Neural cell (in vitro differentiated cells): ENCODE measurements at regions not wholly inside any gene's neighbourhood (a gene's known extent, or its start where the extent isn't known, plus 50 kb on each side); places are given as distances from the start of the nearest gene placed in this dataset.

ENCODE experiments used
- H2AFZ ChIP-seq: fragments of 200-600, 300-800 bp; sonication (generic), shearing (Covaris generic); 2 replicates; pipeline ENCODE4 v1.6.0; 2014; ENCODE audit warnings: low read depth, mild to moderate bottlenecking, antibody characterized with exemption, low read length, moderate library complexity
- H3F3A ChIP-seq: fragments of 200-600 bp; shearing (Covaris generic); 2 replicates; pipeline ENCODE4 v1.6.1; 2016; ENCODE audit warnings: mild to moderate bottlenecking, moderate library complexity, mixed read lengths, antibody characterized with exemption, low read length; ENCODE audit not compliant: insufficient read depth, poor library complexity, severe bottlenecking
- H3K27ac ChIP-seq: fragments of 200-600, 300-800 bp; sonication (generic), shearing (Covaris generic); 2 replicates; pipeline ENCODE4 v1.5.1; 2014; ENCODE audit warnings: mild to moderate bottlenecking, low read length, moderate library complexity
- H3K27me3 ChIP-seq: fragments of 300-800, 200-600 bp; sonication (generic), shearing (Covaris generic); 2 replicates; pipeline ENCODE4 v1.6.0; 2014; ENCODE audit warnings: mild to moderate bottlenecking, low read depth, low read length, moderate library complexity; ENCODE audit not compliant: insufficient read depth
- H3K36me3 ChIP-seq: fragments of 300-800, 200-600 bp; sonication (generic), shearing (Covaris generic); 2 replicates; pipeline ENCODE4 v1.5.1; 2014; ENCODE audit warnings: mild to moderate bottlenecking, antibody characterized with exemption, low read length, moderate library complexity; ENCODE audit not compliant: insufficient read depth
- H3K4me2 ChIP-seq: fragments of 300-800, 200-600 bp; sonication (generic), shearing (Covaris generic); 2 replicates; pipeline ENCODE4 v1.6.0; 2014; ENCODE audit warnings: mild to moderate bottlenecking, low read length
- H3K4me3 ChIP-seq: fragments of 300-800, 200-600 bp; sonication (generic), shearing (Covaris generic); 2 replicates; pipeline ENCODE4 v1.5.1; 2014; ENCODE audit warnings: mild to moderate bottlenecking, low read length, moderate library complexity
- H3K79me2 ChIP-seq: fragments of 200-600 bp; shearing (Covaris generic); replicated peaks from 2 replicates; pipeline ENCODE4 v1.6.0; 2014; ENCODE audit warnings: mild to moderate bottlenecking, low read length, moderate library complexity; ENCODE audit not compliant: insufficient read depth
- H3K9ac ChIP-seq: fragments of 300-800, 200-600 bp; sonication (generic), shearing (Covaris generic); 2 replicates; pipeline ENCODE4 v1.6.1; 2016; ENCODE audit warnings: mild to moderate bottlenecking, low read length, mixed read lengths
- H3K9me2 ChIP-seq: fragments of 200-600 bp; shearing (Covaris generic); 2 replicates; pipeline ENCODE4 v1.6.1; 2016; ENCODE audit warnings: mild to moderate bottlenecking, low read length, mixed read lengths; ENCODE audit not compliant: insufficient read depth
- H3K9me3 ChIP-seq: fragments of 200-600, 300-800 bp; sonication (generic), shearing (Covaris generic); 2 replicates; pipeline ENCODE4 v1.6.1; 2016; ENCODE audit warnings: mild to moderate bottlenecking, mixed run types, low read length, moderate library complexity, mixed read lengths
- H4K20me1 ChIP-seq: fragments of 200-600 bp; shearing (Covaris generic); 2 replicates; pipeline ENCODE4 v1.6.1; 2016; ENCODE audit warnings: mild to moderate bottlenecking, mixed run types; ENCODE audit not compliant: insufficient read depth
- CTCF ChIP-seq: fragments of 450-650 bp; IDR thresholded peaks from 2 replicates; pipeline ENCODE4 v1.5.1; 2014; ENCODE audit warnings: antibody characterized with exemption, mild to moderate bottlenecking, moderate library complexity; ENCODE audit not compliant: poor library complexity, severe bottlenecking
- EP300 ChIP-seq: fragments of 450-650 bp; conservative IDR thresholded peaks from 2 replicates; pipeline ENCODE4 v1.6.1; 2014; ENCODE audit warnings: antibody characterized with exemption, mild to moderate bottlenecking, moderate library complexity; ENCODE audit not compliant: poor library complexity, severe bottlenecking
- EZH2 ChIP-seq: fragments of 200-600, 300-800 bp; shearing (Covaris generic), sonication (generic); IDR thresholded peaks from 2 replicates; pipeline ENCODE4 v1.6.1; 2014; ENCODE audit warnings: antibody characterized with exemption, low read length, borderline replicate concordance, mild to moderate bottlenecking; ENCODE audit not compliant: insufficient read depth, poor library complexity, severe bottlenecking
- MXI1 ChIP-seq: fragments of 450-650 bp; conservative IDR thresholded peaks from 2 replicates; pipeline ENCODE4 v1.6.1; 2014; ENCODE audit warnings: antibody characterized with exemption, mild to moderate bottlenecking; ENCODE audit not compliant: poor library complexity, severe bottlenecking
- POLR2AphosphoS5 ChIP-seq: IDR thresholded peaks from 2 replicates; pipeline ENCODE4 v1.6.1; 2012
- RAD21 ChIP-seq: fragments of 450-650 bp; conservative IDR thresholded peaks from 2 replicates; pipeline ENCODE4 v1.6.1; 2014; ENCODE audit warnings: antibody characterized with exemption, mild to moderate bottlenecking, moderate library complexity
- REST ChIP-seq: IDR thresholded peaks from 2 replicates; pipeline ENCODE4 v1.6.1; 2012; ENCODE audit warnings: borderline replicate concordance
- SMC3 ChIP-seq: fragments of 450-650 bp; conservative IDR thresholded peaks from 2 replicates; pipeline ENCODE4 v1.6.1; 2014; ENCODE audit warnings: antibody characterized with exemption, mild to moderate bottlenecking, moderate library complexity; ENCODE audit not compliant: poor library complexity
- TAF1 ChIP-seq: IDR thresholded peaks from 2 replicates; pipeline ENCODE4 v1.6.1; 2012; ENCODE audit warnings: low read depth

- no peak overlapping the region for H3K9ac ChIP-seq
- TF ChIP-seq EP300 (no peak), REST (no peak), POLR2AphosphoS5 (no peak), TAF1 (no peak), SMC3 (no peak), RAD21 (no peak), MXI1 (no peak), EZH2 (no peak), CTCF (no peak)
- H3K4me2 ChIP-seq = no peak overlapping the region
Observed at GRCh38 chr14:43464968-43465367, 1042.1 kb downstream of the FSCB start.

GRCh38 chr14:43449291-43449690 lies 1057.8 kb downstream of the FSCB start:
- TF ChIP-seq EZH2 (no peak), RAD21 (no peak), POLR2AphosphoS5 (no peak), REST (no peak), SMC3 (no peak), EP300 (no peak)
- peaks cover 4% of the 10 kb centered on the region for H3K9me3 ChIP-seq
- H3K27me3 ChIP-seq = no peaks in the 10 kb centered on the region
- H3K79me2 ChIP-seq = no peaks in the 10 kb centered on the region
- no peak overlapping the region for H3K4me3 ChIP-seq
- H3K9me2 ChIP-seq = no peaks in the 10 kb centered on the region
- H3K4me2 ChIP-seq = no peak overlapping the region
- no peak overlapping the region for H3K9ac ChIP-seq
- H2AFZ ChIP-seq = no peak overlapping the region
- no peaks in the 10 kb centered on the region for H3F3A ChIP-seq
- H3K27ac ChIP-seq = no peak overlapping the region
- H3K36me3 ChIP-seq = no peaks in the 10 kb centered on the region
- no peaks in the 10 kb centered on the region for H4K20me1 ChIP-seq

More at GRCh38 chr14:43464968-43465367, 1042.1 kb downstream of the FSCB start:
- Histone ChIP-seq H2AFZ (no peak overlapping the region), H3K79me2 (no peaks in the 10 kb centered on the region), H3K9me3 (no peaks in the 10 kb centered on the region), H3F3A (no peaks in the 10 kb centered on the region), H4K20me1 (no peaks in the 10 kb centered on the region), H3K27ac (no peak overlapping the region), H3K4me3 (no peak overlapping the region), H3K27me3 (no peaks in the 10 kb centered on the region), H3K9me2 (no peaks in the 10 kb centered on the region), H3K36me3 (no peaks in the 10 kb centered on the region)
